Lung (tissue), 11 donors: ENCODE measurements at regions not wholly inside any gene's neighbourhood (a gene's known extent, or its start where the extent isn't known, plus 50 kb on each side); places are given as distances from the start of the nearest gene placed in this dataset.

Source experiments
- ATAC-seq: fragments of 200-7000 bp; cut with Tn5 transposase; one replicate; pipeline ENCODE4 v1.9.1; 2020; ENCODE audit warnings: moderate number of reproducible peaks; ENCODE audit not compliant: insufficient read depth, low FRiP score
- DNase-seq, 3 donors: peaks; one replicate each; pipeline ENCODE4 v3.0.0-alpha.2; 2013 to 2017
- H3K27ac ChIP-seq, 2 donors: one replicate each; pipeline ENCODE4 v1.5.1; 2013; ENCODE audit warnings: mild to moderate bottlenecking in 2 of 2, moderate library complexity in 2 of 2, control low read depth in 1 of 2, inconsistent platforms in 1 of 2, low read depth in 1 of 2, low read length in 1 of 2
- H3K27me3 ChIP-seq, 3 donors: one replicate each; pipeline ENCODE4 v1.5.1; 2013; ENCODE audit warnings: low read length in 2 of 3; ENCODE audit not compliant: control insufficient read depth in 3 of 3, insufficient read depth in 3 of 3
- H3K36me3 ChIP-seq, 4 donors: one replicate each; pipeline ENCODE4 v1.5.1; 2013; ENCODE audit warnings: low read length in 4 of 4, mild to moderate bottlenecking in 1 of 4, moderate library complexity in 1 of 4; ENCODE audit not compliant: control insufficient read depth in 4 of 4, insufficient read depth in 4 of 4
- H3K4me1 ChIP-seq, 5 donors: one replicate each; pipeline ENCODE4 v1.5.1; 2013; ENCODE audit warnings: low read length in 5 of 5, mild to moderate bottlenecking in 2 of 5, moderate library complexity in 1 of 5; ENCODE audit not compliant: control insufficient read depth in 5 of 5, insufficient read depth in 5 of 5
- H3K4me3 ChIP-seq: one replicate; pipeline ENCODE4 v1.5.1; 2013; ENCODE audit warnings: mild to moderate bottlenecking, control low read depth, moderate library complexity
- H3K9ac ChIP-seq, 2 donors: one replicate each; pipeline ENCODE4 v1.5.1; 2013; ENCODE audit warnings: low read length in 2 of 2, control low read depth in 1 of 2; ENCODE audit not compliant: insufficient read depth in 1 of 2
- H3K9me3 ChIP-seq, 4 donors: one replicate each; pipeline ENCODE4 v1.5.1; 2013; ENCODE audit warnings: low read length in 3 of 4, mild to moderate bottlenecking in 1 of 4, moderate library complexity in 1 of 4; ENCODE audit not compliant: control insufficient read depth in 4 of 4, insufficient read depth in 3 of 4
- CTCF ChIP-seq: IDR thresholded peaks from 2 replicates; pipeline ENCODE4 v1.5.1; 2012; ENCODE audit warnings: mild to moderate bottlenecking; ENCODE audit errors: control extremely low read depth, extremely low read depth
- WGBS, 2 donors: extraction: QIAGEN DNeasy Blood & Tissue Kit; methylation state at CpG; one replicate each; pipeline ENCODE4 v1.1.7; 2013; 5-methylcytosine and 5-hydroxymethylcytosine counted together
- donor health status: control.
- donor health status: control.
- donor health status: Bipolar disorder and iron deficiency.
- donor health status: healthy.
- donor health status: DM: yes; HTN: yes; CAD: no.

- DNase-seq (no peak), ATAC-seq (no peak)
- Histone ChIP-seq H3K27ac (no peak overlapping the region), H3K4me3 (no peak overlapping the region), H3K4me1 (peaks cover 0 to 5% (median 0%) of the 10 kb centered on the region in 5 donors), H3K27me3 (peaks cover 0 to 3% (median 0%) of the 10 kb centered on the region in 3 donors), H3K9me3 (no peaks in the 10 kb centered on the region), H3K9ac (no peak overlapping the region), H3K36me3 (no peaks in the 10 kb centered on the region)
- WGBS, 2 donors, result 80 to 87% methylated on average over 23 of the region's 23 CpGs
- TF ChIP-seq CTCF, result no peak
Observed at GRCh38 chr22:49540084-49540912, 287.4 kb downstream of the BRD1 start.

GRCh38 chr22:49538006-49538405, 289.7 kb downstream of the BRD1 start:
- Histone ChIP-seq H3K27ac (no peak overlapping the region), H3K9me3 (no peaks in the 10 kb centered on the region), H3K4me3 (no peak overlapping the region), H3K36me3 (no peaks in the 10 kb centered on the region), H3K4me1 (peaks cover 0 to 5% (median 0%) of the 10 kb centered on the region in 5 donors), H3K27me3 (no peaks in the 10 kb centered on the region), H3K9ac (no peak overlapping the region)
- no peak for TF ChIP-seq CTCF
- DNase-seq, result no peak
- ATAC-seq, result no peak
- WGBS, 2 donors, result 84 to 96% methylated on average over 6 of the region's 6 CpGs

- Histone ChIP-seq H3K9ac (no peak overlapping the region), H3K9me3 (no peaks in the 10 kb centered on the region), H3K36me3 (no peaks in the 10 kb centered on the region), H3K4me3 (no peak overlapping the region), H3K27ac (no peak overlapping the region), H3K4me1 (peaks cover 0 to 5% (median 0%) of the 10 kb centered on the region in 5 donors), H3K27me3 (no peaks in the 10 kb centered on the region)
- TF ChIP-seq CTCF, result no peak
- ATAC-seq (no peak), DNase-seq (peak in 2 of 3 donors; percentile 29 to 41)
- WGBS, 2 donors, result 58 to 83% methylated on average over 17 of the region's 17 CpGs
Observed at GRCh38 chr22:49536571-49537131, 291.0 kb downstream of the BRD1 start.
